Panc1 (cell line): ENCODE measurements at regions not wholly inside any gene's neighbourhood (a gene's known extent, or its start where the extent isn't known, plus 50 kb on each side); places are given as distances from the start of the nearest gene placed in this dataset.

ENCODE experiments used
- ATAC-seq: fragments of 200-7000 bp; cut with Tn5 transposase; 2 replicates; pipeline ENCODE4 v1.9.1; 2020; ENCODE audit warnings: mild to moderate bottlenecking, moderate library complexity
- BruUV-seq: library from RNA; stranded (reverse); fragments of 400-500 nt; replicated peaks from 2 replicates; lab custom pipeline; 2021; lab: Mats Ljungman, UMichigan
- CTCF ChIA-PET: fragments of 300-600 bp; sonication (Branson Sonifier 250); formaldehyde crosslinking; loops from one replicate; lab custom pipeline; 2022; ENCODE audit warnings: antibody characterized with exemption; lab: Charles Lee
- POLR2A ChIA-PET: fragments of 300-600 bp; sonication (Branson Sonifier 250); formaldehyde crosslinking; loops from one replicate; lab custom pipeline; 2022; ENCODE audit warnings: antibody characterized with exemption; lab: Charles Lee
- DNase-seq: peaks from one replicate; pipeline ENCODE4 v3.0.0-alpha.2; 2010; ENCODE audit warnings: low read depth, low spot score
- H3K27ac ChIP-seq: 2 replicates; pipeline ENCODE4 v1.5.1; 2011; ENCODE audit warnings: mild to moderate bottlenecking, low read length, inconsistent platforms
- H3K27me3 ChIP-seq: fragments of 200-500 bp; sonication (Bioruptor generic); 2 replicates; pipeline ENCODE4 v1.6.0; 2014; ENCODE audit warnings: low read length, inconsistent platforms; ENCODE audit not compliant: control insufficient read depth, insufficient read depth
- H3K36me3 ChIP-seq: fragments of 200-500 bp; sonication (Bioruptor generic); 2 replicates; pipeline ENCODE4 v1.5.1; 2014; ENCODE audit warnings: inconsistent platforms, mild to moderate bottlenecking, low read length, moderate library complexity; ENCODE audit not compliant: control insufficient read depth, insufficient read depth
- H3K4me1 ChIP-seq: 2 replicates; pipeline ENCODE4 v1.5.1; 2011; ENCODE audit warnings: inconsistent platforms, mild to moderate bottlenecking, low read length, moderate library complexity; ENCODE audit not compliant: control insufficient read depth, insufficient read depth
- H3K4me3 ChIP-seq, 2 experiments: 2 replicates each; pipeline ENCODE4 v1.5.1; 2011 to 2012; ENCODE audit warnings: low read depth in 2 of 2, low read length in 2 of 2, mild to moderate bottlenecking in 2 of 2, inconsistent platforms in 1 of 2, moderate library complexity in 1 of 2
- H3K9me3 ChIP-seq: fragments of 200-500 bp; sonication (Bioruptor generic); 2 replicates; pipeline ENCODE4 v1.5.1; 2014; ENCODE audit warnings: low read depth, mild to moderate bottlenecking, inconsistent platforms, low read length, moderate library complexity; ENCODE audit not compliant: control insufficient read depth, insufficient read depth
- POLR2AphosphoS5 ChIP-seq: IDR thresholded peaks from 2 replicates; pipeline ENCODE4 v1.6.1; 2012; ENCODE audit warnings: mild to moderate bottlenecking, low read depth, low read length, moderate library complexity
- SIN3A ChIP-seq: IDR thresholded peaks from 2 replicates; pipeline ENCODE4 v1.6.1; 2012; ENCODE audit warnings: low read depth, mild to moderate bottlenecking, low read length, moderate library complexity, borderline replicate concordance; ENCODE audit not compliant: insufficient read depth
- TCF7L2 ChIP-seq: IDR thresholded peaks from 2 replicates; pipeline ENCODE4 v1.6.1; 2011; ENCODE audit warnings: mild to moderate bottlenecking, low read depth, low read length, inconsistent platforms
- in situ Hi-C: cut with HindIII; loops from 2 replicates; pipeline ENCODE4 v1.10.0; 2016; ENCODE audit warnings: low sequenced_read_pairs, low pct_unique_long_range_greater_than_20kb
- intact Hi-C: fragments of 100-400 bp; cut with micrococcal nuclease; formaldehyde crosslinking; loops from one replicate; pipeline ENCODE4 v1.10.0; 2022; ENCODE audit not compliant: unreplicated experiment
- TF ChIP-seq, protein P1 (sequence below), 2 experiments: IDR thresholded peaks; 2 replicates each; pipeline ENCODE4 v1.6.1; 2011 to 2012; ENCODE audit warnings: low read depth in 2 of 2, control low read depth in 1 of 2, low read length in 1 of 2, mild to moderate bottlenecking in 1 of 2, moderate library complexity in 1 of 2; ENCODE audit not compliant: insufficient read depth in 1 of 2
- TF ChIP-seq, protein P2 (sequence below): fragments of 450-650 bp; IDR thresholded peaks from 2 replicates; pipeline ENCODE4 v1.5.1; 2017; ENCODE audit warnings: mild to moderate bottlenecking

DNA sequence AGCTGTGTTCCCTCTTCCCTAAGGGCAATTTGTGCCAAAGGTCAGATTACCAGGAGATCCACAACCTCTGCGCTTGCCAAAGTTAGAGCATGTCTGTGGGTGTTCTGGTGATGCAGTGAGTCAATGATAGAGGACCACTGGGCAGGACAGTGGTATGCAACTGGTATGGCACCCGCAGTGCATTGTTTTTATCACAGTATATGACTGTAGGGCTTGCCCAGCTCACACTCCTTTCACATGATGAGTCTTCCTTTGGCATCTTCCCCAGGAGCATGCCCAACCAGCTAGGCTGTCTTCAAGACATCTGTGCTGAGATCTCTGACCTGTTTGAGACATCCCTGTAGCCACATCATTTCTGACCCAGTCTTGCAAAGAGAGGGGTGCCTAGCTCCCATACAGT, 1650.0 kb upstream of the CDH6 start:
- TF ChIP-seq TCF7L2 (no peak), POLR2AphosphoS5 (no peak)
- TF ChIP-seq, protein P1, sequence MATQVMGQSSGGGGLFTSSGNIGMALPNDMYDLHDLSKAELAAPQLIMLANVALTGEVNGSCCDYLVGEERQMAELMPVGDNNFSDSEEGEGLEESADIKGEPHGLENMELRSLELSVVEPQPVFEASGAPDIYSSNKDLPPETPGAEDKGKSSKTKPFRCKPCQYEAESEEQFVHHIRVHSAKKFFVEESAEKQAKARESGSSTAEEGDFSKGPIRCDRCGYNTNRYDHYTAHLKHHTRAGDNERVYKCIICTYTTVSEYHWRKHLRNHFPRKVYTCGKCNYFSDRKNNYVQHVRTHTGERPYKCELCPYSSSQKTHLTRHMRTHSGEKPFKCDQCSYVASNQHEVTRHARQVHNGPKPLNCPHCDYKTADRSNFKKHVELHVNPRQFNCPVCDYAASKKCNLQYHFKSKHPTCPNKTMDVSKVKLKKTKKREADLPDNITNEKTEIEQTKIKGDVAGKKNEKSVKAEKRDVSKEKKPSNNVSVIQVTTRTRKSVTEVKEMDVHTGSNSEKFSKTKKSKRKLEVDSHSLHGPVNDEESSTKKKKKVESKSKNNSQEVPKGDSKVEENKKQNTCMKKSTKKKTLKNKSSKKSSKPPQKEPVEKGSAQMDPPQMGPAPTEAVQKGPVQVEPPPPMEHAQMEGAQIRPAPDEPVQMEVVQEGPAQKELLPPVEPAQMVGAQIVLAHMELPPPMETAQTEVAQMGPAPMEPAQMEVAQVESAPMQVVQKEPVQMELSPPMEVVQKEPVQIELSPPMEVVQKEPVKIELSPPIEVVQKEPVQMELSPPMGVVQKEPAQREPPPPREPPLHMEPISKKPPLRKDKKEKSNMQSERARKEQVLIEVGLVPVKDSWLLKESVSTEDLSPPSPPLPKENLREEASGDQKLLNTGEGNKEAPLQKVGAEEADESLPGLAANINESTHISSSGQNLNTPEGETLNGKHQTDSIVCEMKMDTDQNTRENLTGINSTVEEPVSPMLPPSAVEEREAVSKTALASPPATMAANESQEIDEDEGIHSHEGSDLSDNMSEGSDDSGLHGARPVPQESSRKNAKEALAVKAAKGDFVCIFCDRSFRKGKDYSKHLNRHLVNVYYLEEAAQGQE (IDR thresholded peaks at IDR 0.05; ENCODE audit: insufficient read depth in 1 of 2, low read depth in 2 of 2, low read length in 1 of 2): no peak
- H3K27me3 ChIP-seq: no peaks in the 10 kb centered on the region
- CTCF ChIA-PET: no interaction called here

DNA sequence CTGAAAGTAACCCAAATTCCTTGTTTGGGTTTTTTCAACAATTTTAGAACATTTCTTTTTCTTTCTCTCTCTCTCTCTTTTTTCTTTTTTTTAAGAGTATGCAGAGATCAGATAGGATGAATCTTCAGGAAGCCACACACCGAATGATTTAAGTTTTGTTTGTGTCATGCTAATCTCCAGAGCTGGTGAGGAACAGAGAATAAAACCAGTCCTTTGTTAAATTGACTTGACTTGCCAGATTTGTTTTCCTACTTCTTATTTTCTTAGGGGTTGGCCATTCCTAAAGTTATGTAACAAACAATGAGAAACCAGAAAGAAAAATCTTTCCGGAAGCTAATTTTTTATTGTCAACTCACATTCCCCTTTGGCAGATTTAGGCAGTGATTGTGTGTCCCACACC, 1669.3 kb upstream of the CDH6 start:
- ATAC-seq (no peak), DNase-seq (no peak)
- intact Hi-C loops (no loop called here), in situ Hi-C loops (no loop called here)
- H3K4me1 ChIP-seq: no peaks in the 10 kb centered on the region
- no TSS peak for BruUV-seq
- H3K27ac ChIP-seq: no peak overlapping the region
- POLR2A ChIA-PET: no interaction called here
- CTCF ChIA-PET: no interaction called here
- no peaks in the 10 kb centered on the region; the same call in 1 of the 2 replicates for H3K36me3 ChIP-seq
- no peaks in the 10 kb centered on the region for H3K27me3 ChIP-seq
- H3K9me3 ChIP-seq: no peaks in the 10 kb centered on the region
- H3K4me3 ChIP-seq: no peak overlapping the region
- no peak for TF ChIP-seq SIN3A
- TF ChIP-seq, protein P2, sequence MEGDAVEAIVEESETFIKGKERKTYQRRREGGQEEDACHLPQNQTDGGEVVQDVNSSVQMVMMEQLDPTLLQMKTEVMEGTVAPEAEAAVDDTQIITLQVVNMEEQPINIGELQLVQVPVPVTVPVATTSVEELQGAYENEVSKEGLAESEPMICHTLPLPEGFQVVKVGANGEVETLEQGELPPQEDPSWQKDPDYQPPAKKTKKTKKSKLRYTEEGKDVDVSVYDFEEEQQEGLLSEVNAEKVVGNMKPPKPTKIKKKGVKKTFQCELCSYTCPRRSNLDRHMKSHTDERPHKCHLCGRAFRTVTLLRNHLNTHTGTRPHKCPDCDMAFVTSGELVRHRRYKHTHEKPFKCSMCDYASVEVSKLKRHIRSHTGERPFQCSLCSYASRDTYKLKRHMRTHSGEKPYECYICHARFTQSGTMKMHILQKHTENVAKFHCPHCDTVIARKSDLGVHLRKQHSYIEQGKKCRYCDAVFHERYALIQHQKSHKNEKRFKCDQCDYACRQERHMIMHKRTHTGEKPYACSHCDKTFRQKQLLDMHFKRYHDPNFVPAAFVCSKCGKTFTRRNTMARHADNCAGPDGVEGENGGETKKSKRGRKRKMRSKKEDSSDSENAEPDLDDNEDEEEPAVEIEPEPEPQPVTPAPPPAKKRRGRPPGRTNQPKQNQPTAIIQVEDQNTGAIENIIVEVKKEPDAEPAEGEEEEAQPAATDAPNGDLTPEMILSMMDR: no peak
- TF ChIP-seq TCF7L2: no peak
- TF ChIP-seq, protein P1 (IDR thresholded peaks at IDR 0.05; ENCODE audit: insufficient read depth in 1 of 2, low read depth in 2 of 2, low read length in 1 of 2): no peak
- no peak for TF ChIP-seq POLR2AphosphoS5

More for the DNA sequence above, 1650.0 kb upstream of the CDH6 start:
- Histone ChIP-seq H3K4me3 (no peak overlapping the region), H3K36me3 (no peaks in the 10 kb centered on the region), H3K27ac (no peak overlapping the region), H3K9me3 (no peaks in the 10 kb centered on the region), H3K4me1 (no peaks in the 10 kb centered on the region)
- BruUV-seq: no TSS peak
- POLR2A ChIA-PET: no interaction called here
- in situ Hi-C loops (no loop called here), intact Hi-C loops (no loop called here)
- no peak for DNase-seq
- no peak for ATAC-seq
